Spleen (tissue), 7 donors: ENCODE measurements at regions not wholly inside any gene's neighbourhood (a gene's known extent, or its start where the extent isn't known, plus 50 kb on each side); places are given as distances from the start of the nearest gene placed in this dataset.
"Not testable (repeated sequence)": the region's sequence is repeated elsewhere in the genome, so short reads cannot be mapped to it uniquely, and the experiment has no call there.

Experiments used
- POLR2A ChIP-seq, 3 donors: fragments of 450-650 bp; IDR thresholded peaks; one replicate each; pipeline ENCODE4 v1.5.1; 2017; ENCODE audit warnings: antibody characterized with exemption in 3 of 3, mild to moderate bottlenecking in 1 of 3
- POLR2AphosphoS5 ChIP-seq, 3 donors: sonication (generic); formaldehyde crosslinking; IDR thresholded peaks; one replicate each; pipeline ENCODE4 v1.5.1; 2017; ENCODE audit warnings: antibody characterized with exemption in 3 of 3
- TF ChIP-seq, protein P1 (sequence below), 11 experiments: fragments of 200-600 bp in 7 of 11; fragments of 450-650 bp in 4 of 11; sonication (generic) in 4 of 11; IDR thresholded peaks in 8 of 11; conservative IDR thresholded peaks in 3 of 11; 1 replicate in 7 of 11; 2 replicates in 4 of 11; pipeline versions ENCODE4 v1.4.0 to v1.8.0; 2016 to 2021; ENCODE audit warnings: antibody characterized with exemption in 11 of 11, inconsistent platforms in 4 of 11, mild to moderate bottlenecking in 1 of 11
- donor health status: DM: no; HTN: no; CAD: no; lungs with moderate emphysema.
- donor health status: DM: no; HTN: no; CAD: no.
- donor health status: DM: no; HTN: no; CAD: no.

- TF ChIP-seq, protein P1, sequence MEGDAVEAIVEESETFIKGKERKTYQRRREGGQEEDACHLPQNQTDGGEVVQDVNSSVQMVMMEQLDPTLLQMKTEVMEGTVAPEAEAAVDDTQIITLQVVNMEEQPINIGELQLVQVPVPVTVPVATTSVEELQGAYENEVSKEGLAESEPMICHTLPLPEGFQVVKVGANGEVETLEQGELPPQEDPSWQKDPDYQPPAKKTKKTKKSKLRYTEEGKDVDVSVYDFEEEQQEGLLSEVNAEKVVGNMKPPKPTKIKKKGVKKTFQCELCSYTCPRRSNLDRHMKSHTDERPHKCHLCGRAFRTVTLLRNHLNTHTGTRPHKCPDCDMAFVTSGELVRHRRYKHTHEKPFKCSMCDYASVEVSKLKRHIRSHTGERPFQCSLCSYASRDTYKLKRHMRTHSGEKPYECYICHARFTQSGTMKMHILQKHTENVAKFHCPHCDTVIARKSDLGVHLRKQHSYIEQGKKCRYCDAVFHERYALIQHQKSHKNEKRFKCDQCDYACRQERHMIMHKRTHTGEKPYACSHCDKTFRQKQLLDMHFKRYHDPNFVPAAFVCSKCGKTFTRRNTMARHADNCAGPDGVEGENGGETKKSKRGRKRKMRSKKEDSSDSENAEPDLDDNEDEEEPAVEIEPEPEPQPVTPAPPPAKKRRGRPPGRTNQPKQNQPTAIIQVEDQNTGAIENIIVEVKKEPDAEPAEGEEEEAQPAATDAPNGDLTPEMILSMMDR (IDR thresholded peaks at IDR 0.05 in 8 of 11, conservative IDR thresholded peaks at IDR 0.05 in 3 of 11): not testable (repeated sequence)
- TF ChIP-seq POLR2A, POLR2AphosphoS5 (IDR thresholded peaks at IDR 0.05): not testable (repeated sequence)
Measured at GRCh38 chr10:46677836-46678435, 99.0 kb downstream of the SYT15 start.
